HG02610 (cell line): ENCODE measurements at regions not wholly inside any gene's neighbourhood (a gene's known extent, or its start where the extent isn't known, plus 50 kb on each side); places are given as distances from the start of the nearest gene placed in this dataset.
"Not testable (repeated sequence)": the region's sequence is repeated elsewhere in the genome, so short reads cannot be mapped to it uniquely, and the experiment has no call there.

Experiments used
- ATAC-seq: cut with Tn5 transposase; IDR thresholded peaks from one replicate; pipeline ENCODE4 v1.9.1; 2021; ENCODE audit warnings: mild to moderate bottlenecking, moderate library complexity; ENCODE audit not compliant: unreplicated experiment

DNA sequence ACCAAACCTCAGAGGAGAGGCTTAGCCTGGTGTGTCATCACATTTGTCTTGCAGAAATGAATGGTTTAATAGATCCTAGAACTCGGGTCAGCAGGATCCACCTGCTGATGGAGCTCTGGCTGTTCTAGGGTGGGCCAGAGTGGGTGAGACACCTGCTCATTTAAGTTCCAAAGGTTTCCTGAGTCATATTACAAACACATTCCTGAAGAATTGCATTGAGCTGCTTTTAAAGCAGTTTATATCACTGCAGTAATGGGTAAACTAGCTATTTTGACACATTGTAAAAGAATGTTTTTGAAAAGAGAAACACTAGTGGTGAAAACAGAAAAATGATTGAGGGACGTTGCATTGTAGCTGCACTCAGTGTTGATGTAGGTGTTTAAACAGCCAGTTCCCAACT is 175.3 kb upstream of the TCF4 start:
- no peak for ATAC-seq

DNA sequence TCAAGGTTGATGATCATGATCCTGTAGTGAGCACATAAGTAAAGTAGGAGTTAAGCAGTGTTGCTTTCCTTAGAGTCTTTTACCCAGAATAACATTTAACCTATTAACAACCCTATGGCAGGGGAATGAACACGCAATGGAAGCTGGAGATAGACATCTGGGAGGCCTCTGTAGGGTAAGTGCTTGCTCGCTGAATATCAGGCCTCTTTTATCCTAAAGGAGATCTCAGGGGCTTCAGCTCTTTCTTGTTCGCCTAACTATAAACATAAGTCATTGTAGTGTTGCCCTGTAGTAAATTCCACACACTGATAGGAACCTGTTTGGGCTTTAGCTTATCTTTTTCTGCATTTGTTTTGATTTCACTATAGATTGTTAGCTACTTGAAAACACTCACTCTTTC is 174.4 kb upstream of the TCF4 start:
- no peak for ATAC-seq

DNA sequence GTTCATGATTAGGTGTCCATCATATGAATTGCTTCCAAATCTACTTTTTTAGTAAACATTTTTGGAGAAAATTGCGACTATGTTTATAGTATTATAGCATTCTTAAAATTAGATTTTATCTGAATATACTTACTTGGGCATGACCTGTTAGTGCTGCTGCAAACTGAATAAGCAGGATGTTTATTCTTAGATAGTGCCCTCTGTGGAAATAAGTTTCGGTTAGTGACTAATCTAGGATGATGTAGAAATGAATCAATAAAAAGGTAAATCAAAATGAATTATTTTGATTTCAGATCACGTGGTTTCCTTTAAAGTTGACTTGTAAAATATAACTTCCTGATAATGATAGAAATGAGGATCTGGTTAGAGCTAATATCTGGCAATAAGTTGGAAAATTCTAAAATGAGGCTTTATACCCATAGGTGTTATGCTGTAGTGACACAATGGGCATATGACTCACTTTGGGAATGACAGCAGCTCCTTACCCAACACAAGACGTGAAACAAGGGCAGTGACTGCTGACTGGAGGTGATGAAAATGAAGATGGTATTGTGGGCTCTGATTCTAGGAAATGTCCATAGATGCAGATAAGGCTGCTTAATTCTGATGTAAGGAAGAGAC is 165.8 kb upstream of the TCF4 start:
- ATAC-seq, result no peak

DNA sequence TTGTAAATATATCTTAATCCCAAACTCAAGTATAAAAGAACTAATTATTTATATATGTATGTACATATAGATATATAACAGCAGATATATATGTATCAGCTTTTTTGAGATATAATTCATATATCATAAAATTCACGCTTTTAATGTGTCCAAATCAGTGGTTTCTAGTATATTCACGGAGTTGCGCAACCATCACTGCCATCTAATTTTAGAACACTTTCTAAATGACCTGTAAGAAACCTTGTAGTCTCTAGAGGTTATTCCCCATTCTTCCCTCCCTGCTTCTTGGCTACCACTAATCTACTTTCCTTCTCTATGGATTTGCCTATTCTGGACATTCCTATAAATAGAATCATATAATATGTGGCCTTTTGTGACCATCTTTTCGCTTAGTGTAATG is 163.5 kb upstream of the TCF4 start:
- no peak for ATAC-seq

DNA sequence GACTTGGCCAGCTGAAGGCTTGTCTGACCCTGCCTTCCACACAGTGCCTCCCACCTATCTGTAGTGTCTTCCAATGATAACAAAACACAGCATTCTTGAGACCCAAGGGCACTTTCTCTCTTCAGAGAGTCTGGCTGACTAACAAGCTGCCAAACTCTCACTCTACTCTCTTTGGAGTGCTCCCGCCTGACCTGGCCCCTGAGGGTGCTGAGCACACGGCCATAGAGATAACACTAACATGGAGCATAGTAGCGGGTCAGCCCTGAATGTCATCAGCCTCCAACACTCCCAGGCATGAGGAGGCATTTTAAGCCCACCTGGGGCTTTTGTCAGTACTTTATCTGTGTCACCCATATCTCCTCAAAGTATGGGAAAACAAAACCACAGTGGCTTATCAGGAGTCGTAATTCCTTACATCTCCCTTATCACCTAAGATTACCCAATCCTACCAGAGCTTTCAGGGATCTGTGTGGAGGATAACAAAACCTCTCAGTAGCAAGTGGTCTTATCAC is 160.3 kb upstream of the TCF4 start:
- no peak for ATAC-seq

DNA sequence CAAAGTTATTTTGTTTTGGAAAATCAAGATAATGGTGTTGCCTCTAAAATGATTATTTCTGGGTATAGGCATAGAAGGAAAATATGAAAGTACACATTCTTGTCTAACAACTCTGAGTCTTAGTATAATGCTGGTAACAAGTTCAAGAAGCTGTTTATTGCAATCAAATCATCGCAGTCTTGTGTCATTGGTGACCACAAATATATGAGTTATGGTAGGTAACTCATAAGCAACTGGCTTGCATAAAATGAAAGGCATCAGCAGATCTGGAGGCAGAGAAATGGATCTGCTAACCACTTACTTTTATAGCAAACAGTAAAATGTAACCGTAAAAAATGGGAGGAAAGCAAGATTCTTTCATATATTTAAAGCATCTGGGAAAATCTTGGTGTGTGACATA is 156.2 kb upstream of the TCF4 start:
- no peak for ATAC-seq

DNA sequence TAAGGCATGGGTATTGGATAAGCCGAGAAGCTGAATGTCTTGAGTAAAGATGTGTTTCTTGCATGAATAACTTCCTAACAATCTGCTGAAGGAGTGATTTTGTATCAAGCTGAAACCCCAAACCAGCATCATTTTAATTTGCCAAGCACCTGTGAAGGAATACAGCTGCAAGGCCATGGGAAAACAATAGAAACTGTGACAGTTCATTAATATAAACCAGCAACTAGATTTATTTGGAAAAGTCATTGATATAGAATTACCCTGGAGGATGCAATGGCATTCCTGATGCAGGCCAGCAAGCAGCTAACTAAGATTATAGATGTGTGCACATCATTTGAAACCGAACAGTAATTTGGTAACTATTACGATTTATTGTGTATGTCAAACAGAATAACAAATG is 155.7 kb upstream of the TCF4 start:
- no peak for ATAC-seq

DNA sequence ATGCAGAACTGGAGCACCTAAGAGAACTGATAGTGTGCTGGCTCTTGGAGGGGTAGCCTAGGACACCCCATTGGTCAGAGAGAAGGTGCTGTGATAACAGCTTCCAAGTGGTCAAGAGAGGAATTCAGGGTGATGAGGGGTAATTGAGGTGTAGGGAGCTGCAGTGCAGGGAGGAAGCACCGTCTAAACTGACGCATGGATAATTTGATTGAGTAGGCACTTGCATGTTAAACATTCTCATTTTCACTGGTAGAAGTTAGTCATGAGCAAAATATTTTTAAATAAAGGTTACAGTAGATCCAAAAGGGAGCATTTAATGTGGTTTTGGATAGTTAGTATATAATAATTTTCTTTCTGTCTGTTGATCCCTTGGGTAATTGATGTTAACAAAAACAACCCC is 155.1 kb upstream of the TCF4 start:
- ATAC-seq, result no peak

DNA sequence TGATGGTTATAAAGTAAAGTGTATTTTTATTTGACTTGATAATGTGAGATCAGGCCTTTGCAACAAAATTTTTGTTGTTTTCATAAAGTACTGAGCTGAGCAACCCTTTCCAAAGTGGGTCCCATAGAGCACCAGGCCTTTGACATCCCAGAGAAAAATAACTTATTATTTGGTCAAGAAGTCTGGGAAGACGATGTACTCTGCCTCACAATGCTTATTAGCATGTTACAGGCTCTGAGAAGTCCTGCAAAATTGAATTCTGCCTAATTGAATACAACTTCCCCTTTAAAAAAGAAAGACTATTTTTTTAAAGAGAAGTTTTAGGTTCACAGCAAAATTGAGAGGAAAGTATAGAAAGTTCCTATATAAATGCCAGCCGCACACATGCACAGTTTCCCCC is 151.5 kb upstream of the TCF4 start:
- ATAC-seq, result no peak

DNA sequence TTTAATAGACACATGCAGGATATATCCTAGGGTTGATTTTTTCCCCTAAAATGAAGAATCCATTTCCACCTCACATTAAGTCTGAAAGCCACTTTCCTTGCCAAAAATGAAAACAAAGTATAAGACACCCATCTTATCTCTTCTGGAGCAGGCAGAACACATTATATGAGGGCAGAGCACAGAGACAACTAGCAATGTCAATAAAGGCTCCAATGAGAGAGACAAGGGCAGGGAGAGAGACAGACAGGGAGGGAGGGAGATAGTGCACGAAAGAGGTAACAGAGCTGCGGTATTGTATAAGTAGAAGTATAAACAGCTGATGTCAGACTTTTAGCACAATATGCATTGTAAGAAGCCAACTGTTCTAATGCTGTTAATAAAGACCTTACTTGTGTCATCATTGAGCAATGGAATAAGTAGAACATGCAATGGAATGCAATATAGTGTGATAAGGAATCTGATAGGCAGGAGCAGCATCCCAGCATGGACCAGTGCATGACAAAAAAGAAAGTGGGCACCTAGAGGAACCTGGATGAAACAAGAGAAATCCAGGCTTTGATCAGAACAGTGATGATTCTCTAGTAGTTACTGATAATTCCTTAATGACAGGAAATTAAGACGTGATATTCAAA is 150.6 kb upstream of the TCF4 start:
- ATAC-seq, result no peak

DNA sequence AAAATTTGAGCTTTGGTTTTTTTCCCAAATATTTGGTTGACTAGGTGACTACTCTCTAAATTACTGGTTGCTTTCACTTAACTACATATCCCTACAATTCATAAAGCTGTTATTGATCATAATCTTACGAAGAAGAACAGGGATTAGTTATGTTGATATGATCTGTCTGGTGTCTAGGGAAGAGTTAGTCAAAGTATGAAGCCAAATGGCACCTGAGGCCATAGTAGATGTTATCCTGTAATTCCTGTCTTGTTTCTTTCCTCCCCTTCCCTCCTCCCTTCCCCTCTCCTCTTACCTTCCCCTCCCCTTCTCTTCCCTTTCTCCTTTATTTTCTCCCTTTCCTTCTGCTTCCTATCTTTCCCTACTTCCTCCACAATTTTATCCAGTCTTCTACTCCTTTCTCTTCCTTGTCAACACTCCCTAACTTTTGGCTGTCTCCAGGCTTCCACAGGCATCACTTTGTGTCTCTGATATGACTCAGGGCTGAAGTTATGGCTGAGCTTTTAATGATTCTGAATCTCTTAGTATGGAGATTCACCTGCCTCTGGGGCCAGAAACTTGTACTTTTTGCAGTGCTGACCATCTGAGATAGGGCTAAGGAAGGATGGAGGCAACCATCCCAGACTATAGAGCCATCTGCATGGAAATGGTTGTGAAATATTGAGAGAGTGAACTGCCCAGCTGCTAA is 149.9 kb upstream of the TCF4 start:
- ATAC-seq, result no peak

DNA sequence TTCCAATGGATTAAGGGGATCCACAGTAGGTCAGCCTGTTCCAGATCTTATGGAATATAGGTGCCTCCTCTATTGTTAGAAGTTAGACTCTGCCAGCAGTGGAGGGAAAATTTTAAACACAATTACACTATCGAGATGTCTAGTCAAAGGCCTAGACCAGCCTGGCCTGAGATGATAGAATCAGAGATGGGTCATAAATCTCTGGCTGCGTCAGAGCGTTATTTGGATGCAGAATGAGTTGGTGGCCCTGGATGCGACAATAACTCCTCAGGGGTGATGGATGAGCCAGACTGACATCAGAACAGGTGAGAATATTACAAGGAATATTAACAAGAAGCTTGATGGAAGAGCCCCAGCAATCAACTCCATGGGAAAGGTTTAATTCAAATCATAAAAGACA is 149.3 kb upstream of the TCF4 start:
- no peak for ATAC-seq

DNA sequence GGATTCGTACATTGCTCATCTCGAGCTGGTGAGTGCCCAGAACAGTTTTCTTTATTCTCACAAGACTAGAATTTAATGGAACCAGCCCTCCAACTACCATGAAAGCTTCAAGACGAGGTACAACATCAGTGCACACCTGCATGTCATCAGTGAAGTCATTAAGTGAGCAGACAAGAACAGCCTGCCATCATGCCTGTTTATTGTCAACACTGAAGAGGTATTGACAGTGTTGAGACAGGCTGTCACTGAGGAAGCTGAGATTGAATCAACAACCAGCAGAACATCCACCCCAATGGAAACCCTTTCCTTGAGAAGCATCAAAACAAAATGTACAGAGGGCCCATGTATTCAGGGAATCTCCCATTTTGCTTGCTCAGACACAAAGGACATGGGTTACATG is 148.0 kb upstream of the TCF4 start:
- ATAC-seq, result no peak

DNA sequence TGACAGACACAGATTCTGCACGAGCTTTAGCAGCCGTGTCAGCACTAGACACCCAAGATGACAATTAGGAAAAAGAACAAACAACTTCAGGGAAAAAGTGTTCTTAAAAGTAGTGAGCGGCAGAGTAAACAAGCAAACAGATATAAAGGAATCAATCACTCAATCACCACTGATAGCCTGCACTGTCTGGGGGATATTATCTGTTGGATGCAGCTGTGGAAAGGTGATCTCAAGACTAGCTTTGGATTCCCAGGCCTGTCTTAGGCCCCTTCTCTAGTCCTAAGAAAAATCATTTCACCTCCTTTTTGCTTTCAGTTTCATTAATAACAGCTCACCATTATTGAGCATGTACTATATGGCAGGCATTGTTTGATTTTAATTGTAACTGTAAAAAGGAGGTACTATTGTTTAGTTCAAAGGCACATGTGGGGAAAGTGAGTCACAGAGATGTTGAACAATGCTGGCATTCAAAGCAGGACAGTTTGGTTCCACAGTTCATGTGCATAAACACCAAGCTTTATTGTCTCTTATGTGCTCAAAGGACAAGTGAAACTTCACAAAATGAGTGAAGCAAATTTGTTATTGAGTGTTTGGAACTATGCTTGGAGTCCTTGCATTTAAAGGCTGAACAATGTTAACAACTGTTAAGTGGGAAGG is 147.3 kb upstream of the TCF4 start:
- ATAC-seq, result no peak

DNA sequence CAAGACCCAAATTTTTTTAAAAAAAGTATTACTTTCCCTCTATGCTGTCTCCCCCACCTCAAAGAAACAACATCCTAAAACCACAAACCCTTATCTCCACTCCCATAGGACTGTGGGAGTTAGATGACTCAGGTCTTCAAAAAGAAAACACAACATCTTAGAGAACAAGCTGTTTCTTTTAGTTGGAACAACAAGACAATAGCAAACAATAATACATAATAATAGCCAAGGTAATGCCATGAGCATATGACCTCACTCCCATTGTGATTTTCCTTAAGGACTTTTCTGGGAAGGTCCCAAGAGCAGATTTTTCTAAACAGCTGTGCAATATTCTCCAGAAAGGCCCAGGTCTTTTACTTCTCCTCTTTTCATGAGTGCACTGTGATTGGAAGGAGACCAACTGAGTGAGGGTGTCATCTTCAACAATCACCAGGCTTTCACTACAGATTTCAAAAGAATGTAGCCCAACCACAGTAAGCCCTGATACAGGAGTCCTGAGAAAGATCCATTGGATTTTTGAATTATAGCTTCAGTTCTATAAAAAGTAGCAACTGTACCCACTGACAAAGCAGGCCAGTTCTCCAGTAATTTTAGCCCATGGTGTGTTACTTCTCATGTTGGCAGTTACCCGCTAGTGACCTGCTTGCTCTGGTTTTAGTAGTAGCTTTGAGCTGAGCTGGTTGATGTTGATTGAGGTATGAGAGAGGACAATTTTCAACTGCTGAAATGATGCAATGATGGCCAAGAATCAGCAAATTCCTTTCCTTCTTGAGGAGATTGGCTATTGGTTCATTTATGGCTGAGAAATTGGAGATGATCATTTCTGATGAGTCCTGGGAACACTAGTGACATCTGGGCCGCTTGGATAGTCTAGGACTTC is 144.5 kb upstream of the TCF4 start:
- ATAC-seq, result peak; percentile 15

DNA sequence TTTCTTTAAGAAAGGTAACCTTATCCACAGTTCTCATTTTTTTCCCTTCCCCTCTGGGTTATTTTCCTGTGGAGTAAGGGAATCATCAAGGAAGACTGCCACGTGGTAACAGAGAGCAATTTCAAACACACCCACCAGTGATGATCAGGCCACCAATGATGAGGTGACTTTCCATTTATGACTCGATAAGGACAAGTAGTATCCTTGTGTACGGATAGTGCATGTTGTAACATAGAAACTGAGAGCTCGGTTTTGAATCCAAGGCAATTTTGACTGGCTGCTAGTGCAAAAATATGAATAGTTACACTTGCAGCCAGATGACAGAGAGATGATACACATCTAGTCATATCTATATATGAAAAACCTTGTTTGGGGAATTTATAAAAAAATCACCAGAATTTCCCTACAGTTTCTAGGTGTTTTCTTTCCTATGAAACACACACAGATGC is 143.6 kb upstream of the TCF4 start:
- ATAC-seq, result peak; percentile 44

DNA sequence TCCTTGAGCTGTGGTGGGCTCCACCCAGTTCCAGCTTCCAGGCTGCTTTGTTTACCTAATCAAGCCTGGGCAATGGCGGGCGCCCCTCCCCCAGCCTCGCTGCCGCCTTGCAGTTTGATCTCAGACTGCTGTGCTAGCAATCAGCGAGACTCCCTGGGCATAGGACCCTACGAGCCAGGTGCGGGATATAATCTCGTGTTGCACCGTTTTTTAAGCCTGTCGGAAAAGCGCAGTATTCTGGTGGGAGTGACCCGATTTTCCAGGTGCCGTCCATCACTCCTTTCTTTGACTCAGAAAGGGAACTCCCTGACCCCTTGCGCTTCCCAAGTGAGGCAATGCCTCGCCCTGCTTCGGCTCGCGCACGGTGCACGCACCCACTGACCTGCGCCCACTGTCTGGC is 133.0 kb upstream of the TCF4 start:
- not testable (repeated sequence) for ATAC-seq

DNA sequence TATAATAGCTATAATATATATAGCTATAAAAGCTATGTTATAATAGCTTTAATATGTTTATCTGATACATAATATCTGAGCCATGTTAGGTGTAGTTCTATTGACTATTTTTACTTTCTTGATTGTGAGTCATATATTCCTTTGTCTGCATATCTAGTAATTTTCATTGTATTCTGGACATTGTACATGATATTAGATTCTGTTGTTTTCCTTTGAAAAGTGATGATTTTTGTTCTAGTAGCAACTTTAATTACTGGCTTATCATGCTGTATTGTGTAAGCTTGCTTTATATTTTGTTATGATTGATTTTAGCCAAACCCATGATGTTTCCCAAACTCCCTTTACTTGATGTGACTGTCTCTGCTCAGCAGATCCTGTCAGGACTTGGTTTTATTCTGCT is 125.7 kb upstream of the TCF4 start:
- ATAC-seq, result no peak

DNA sequence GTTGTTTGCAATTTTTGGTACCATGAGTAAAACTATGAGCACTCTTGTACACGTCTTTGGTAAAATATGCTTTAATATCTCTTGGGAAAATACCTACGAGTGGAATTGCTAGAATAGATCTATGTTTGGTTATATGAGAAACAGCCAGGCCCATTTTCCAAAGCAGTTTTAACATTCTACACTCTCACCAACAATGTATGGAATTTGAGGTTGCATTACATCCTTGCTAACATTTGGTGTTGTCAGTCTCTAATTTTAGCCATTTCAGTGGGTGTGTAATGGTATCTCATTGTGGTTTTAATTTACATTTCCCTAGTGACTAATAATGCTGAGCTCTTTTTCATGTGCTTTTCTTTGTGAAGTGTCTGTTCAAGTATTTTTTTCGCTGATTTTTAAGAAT is 118.9 kb upstream of the TCF4 start:
- no peak for ATAC-seq

DNA sequence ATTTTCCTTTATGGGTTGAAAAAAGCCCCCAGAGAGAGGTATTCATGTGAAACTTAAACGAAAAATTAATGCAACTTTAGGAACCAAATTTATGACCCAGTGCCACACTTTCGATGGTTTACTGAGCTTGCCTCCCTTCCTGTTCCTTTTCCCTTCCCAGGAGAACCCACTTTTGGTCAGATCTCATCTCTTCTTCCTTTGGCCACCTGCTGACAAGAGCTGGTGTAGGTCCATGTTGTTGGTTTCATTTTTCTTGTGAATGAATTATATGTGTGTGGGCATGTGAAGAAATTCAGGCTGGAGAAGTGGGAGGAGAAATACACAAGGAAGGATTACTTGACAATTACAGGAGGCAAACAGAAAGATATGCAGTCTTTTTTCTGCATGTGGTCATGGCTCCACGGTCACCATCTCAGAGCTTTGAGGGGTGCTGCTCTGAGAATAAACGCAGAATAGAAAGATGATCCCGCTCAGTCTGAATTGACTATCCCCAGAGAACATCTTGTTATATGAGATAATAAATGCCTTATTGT is 111.3 kb upstream of the TCF4 start:
- no peak for ATAC-seq

DNA sequence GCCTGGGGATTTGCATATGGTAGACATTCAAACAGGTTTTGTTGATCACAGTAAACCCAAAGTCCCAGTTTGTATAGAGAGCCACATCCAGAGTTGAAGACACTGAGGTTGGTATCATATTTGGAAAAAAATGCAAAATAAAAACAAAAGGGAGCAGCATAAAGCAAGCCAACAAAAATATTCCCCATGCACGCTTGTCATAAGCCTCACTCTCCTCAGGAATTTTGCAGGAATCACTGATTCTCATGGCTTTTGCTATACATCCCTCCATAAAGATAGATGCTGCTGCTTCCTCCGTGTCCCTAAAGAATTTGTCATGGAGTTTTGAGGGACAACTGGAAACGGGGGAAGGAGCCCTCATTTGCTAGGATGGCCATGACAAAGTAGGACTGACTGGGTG is 108.8 kb upstream of the TCF4 start:
- ATAC-seq, result no peak
